ENCODE measurements at regions not wholly inside any gene's neighbourhood (a gene's known extent, or its start where the extent isn't known, plus 50 kb on each side); places are given as distances from the start of the nearest gene placed in this dataset.

DNA sequence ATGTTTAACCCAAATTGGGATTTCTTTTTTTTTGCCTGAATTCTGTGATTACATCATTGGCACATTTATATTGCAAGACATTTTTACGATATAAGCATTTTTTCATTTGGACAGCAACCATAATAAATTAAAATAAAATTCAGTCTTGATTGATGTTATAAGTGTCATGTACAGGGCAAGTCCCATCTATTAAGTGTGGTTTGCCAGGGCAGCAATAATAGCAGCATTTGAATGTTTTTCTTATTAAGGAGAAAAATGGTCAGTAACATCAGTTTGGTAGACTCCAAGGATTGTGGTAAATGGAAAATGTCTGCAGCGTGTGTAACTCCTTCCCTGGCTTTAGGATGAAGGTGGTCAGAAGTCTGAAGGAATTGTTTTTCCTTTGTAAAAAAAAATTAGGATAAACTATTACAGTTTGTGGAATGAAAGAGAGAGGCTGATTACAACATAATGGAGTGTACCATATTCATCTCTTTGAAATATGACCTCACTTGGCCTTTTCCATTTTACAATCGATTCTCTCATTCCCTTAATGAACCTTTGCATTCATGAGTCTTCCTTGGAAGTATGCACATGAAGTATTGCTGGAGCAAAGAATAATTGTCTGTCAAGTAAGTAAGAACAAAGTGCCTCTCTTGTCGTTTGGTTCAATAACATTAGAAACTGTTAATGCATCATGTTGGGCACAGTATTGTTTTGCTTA is 405.4 kb upstream of the THRB start:
- TF ChIP-seq, protein P1, sequence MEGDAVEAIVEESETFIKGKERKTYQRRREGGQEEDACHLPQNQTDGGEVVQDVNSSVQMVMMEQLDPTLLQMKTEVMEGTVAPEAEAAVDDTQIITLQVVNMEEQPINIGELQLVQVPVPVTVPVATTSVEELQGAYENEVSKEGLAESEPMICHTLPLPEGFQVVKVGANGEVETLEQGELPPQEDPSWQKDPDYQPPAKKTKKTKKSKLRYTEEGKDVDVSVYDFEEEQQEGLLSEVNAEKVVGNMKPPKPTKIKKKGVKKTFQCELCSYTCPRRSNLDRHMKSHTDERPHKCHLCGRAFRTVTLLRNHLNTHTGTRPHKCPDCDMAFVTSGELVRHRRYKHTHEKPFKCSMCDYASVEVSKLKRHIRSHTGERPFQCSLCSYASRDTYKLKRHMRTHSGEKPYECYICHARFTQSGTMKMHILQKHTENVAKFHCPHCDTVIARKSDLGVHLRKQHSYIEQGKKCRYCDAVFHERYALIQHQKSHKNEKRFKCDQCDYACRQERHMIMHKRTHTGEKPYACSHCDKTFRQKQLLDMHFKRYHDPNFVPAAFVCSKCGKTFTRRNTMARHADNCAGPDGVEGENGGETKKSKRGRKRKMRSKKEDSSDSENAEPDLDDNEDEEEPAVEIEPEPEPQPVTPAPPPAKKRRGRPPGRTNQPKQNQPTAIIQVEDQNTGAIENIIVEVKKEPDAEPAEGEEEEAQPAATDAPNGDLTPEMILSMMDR (IDR thresholded peaks at IDR 0.05; ENCODE audit: insufficient read depth, low read length) = no peak
- TF ChIP-seq POLR2AphosphoS5 (IDR thresholded peaks at IDR 0.05; ENCODE audit: low read depth) = no peak
- TF ChIP-seq SPI1 (IDR thresholded peaks at IDR 0.05; ENCODE audit: borderline replicate concordance, low read depth) = no peak
- no peak for TF ChIP-seq GABPA (IDR thresholded peaks at IDR 0.05; ENCODE audit: low read depth)
- TF ChIP-seq, protein P2, sequence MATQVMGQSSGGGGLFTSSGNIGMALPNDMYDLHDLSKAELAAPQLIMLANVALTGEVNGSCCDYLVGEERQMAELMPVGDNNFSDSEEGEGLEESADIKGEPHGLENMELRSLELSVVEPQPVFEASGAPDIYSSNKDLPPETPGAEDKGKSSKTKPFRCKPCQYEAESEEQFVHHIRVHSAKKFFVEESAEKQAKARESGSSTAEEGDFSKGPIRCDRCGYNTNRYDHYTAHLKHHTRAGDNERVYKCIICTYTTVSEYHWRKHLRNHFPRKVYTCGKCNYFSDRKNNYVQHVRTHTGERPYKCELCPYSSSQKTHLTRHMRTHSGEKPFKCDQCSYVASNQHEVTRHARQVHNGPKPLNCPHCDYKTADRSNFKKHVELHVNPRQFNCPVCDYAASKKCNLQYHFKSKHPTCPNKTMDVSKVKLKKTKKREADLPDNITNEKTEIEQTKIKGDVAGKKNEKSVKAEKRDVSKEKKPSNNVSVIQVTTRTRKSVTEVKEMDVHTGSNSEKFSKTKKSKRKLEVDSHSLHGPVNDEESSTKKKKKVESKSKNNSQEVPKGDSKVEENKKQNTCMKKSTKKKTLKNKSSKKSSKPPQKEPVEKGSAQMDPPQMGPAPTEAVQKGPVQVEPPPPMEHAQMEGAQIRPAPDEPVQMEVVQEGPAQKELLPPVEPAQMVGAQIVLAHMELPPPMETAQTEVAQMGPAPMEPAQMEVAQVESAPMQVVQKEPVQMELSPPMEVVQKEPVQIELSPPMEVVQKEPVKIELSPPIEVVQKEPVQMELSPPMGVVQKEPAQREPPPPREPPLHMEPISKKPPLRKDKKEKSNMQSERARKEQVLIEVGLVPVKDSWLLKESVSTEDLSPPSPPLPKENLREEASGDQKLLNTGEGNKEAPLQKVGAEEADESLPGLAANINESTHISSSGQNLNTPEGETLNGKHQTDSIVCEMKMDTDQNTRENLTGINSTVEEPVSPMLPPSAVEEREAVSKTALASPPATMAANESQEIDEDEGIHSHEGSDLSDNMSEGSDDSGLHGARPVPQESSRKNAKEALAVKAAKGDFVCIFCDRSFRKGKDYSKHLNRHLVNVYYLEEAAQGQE (IDR thresholded peaks at IDR 0.05; ENCODE audit: insufficient replicate concordance, low read depth) = no peak
